NCI-H748 (cell line): ENCODE measurements at regions not wholly inside any gene's neighbourhood (a gene's known extent, or its start where the extent isn't known, plus 50 kb on each side); places are given as distances from the start of the nearest gene placed in this dataset.
A peak's percentile ranks its signal among the peaks of the same experiment; 100 is the strongest.
"Not testable (repeated sequence)": the region's sequence is repeated elsewhere in the genome, so short reads cannot be mapped to it uniquely, and the experiment has no call there.

Experiments used
- DNase-seq: peaks from one replicate; lab custom pipeline; 2025; ENCODE audit not compliant: unreplicated experiment; lab: John Stamatoyannopoulos, UW

GRCh38 chr11:79671401-79671800, 230.6 kb upstream of the TENM4 start:
- no peak for DNase-seq

GRCh38 chr11:79670882-79671281, 230.1 kb upstream of the TENM4 start:
- DNase-seq = no peak

- no peak for DNase-seq
These were observed 227.7 kb upstream of the TENM4 start for GRCh38 chr11:79668575-79668974.

- DNase-seq = no peak
These were observed 226.6 kb upstream of the TENM4 start for GRCh38 chr11:79667380-79667779.

DNA sequence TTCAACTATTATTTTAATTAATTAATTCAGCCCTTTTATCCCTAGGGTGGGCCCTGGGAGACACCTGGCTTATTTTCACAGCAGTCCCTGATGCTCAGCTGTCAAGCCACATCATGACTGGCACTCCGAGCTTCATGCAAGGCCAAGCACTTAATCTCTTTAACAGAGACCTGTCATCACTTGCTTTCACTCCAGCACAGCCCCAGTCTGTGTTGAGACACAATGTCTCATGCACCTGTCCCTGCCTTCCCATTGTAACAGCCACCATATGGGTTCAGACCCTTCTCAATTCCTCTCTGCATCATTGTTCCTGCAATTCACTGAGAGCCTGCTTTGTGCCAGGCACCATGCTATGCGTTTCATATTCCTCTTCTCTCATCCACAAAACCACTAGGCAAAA, 222.2 kb upstream of the TENM4 start:
- DNase-seq = peak; percentile 89

DNA sequence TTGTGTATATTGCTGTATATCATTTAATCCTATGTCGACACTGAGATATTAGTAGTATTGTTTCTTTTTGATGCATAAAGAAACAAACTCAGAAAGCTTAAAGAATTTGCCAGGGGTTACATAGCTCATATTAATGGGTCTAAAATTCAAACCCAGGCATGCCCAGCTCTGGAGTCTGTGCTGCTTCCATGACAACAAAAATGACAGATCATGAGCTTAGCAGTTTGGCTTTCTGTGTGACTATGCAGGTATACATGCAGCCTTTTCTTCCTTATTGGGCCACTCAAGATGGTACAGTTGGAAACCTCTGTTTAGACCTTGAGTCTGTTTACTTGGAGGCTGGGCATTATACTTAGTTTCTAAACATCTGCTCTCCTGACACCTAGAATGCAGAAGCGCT, 220.5 kb upstream of the TENM4 start:
- no peak for DNase-seq

DNA sequence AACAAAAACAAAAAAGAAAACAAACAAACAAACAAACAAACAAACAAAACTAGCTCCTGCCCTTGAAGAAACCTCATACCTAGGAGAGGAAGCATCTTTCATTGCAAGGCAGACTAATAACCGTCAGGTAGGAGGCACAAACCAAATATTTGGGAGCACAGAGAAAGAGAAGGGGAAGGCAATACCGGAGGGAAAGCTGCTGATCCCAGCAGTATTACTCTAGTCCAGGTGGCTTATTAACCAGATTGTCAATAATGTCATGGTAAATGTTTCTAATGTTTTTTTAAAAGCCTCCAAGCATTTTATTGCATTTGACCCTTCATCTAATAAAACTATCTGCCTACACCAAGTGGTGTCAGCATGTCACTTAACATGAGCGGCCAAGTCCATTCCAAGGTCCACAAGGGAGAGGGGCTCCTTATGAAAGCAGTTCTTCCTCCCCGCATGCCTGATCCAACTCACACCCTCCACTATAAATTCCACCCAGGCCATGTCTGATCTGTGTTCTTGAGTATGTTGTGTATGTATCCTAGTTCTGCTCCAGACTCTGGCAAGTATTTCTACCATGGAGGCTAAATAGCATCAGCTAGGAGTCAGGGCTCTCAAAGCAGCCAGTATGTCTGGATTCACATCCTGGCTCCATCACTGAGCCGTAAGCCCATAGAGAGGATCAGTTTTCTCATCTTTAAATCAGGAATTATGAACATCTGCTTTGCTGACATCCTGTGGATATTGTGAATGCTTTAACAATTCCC, 208.1 kb upstream of the TENM4 start:
- no peak for DNase-seq

DNA sequence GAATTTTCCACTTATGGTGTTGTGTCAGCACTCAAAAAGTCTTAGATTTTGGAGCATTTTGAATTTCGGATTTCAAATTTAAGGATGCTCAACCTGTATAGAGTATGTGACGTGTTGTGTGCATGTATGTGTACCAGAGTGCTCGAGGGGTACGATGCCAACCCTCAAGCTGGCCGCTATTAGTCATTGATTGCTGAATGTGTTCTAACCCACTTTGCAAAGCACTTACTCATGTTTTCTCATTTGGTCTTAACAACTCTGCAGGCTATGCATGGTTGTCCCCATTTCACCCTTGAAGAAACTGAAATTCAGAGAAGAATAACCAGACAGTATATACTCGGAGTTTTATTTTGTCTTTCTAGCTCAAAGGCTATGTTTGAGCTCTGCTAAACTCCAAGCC, 196.4 kb upstream of the TENM4 start:
- no peak for DNase-seq

DNA sequence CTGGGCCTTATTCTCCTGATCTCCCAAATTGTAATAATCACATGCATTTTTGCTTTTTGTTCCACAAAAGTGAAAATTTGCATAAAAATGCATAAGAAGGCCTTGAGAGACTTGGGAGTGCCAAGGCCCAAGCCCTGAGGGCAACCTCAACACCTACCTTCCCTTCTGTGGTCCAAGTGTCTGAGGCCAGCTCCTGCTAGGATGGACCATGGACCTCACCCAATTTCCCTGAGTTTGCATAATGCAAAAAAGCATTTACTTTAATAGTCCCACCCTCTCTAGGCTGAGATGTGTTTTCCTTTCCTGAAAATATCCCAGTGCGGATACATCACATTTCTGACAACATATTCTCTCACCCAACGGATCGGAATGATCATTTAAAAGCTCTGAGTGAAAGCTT, 194.1 kb upstream of the TENM4 start:
- DNase-seq = no peak

- DNase-seq = no peak
These were observed 186.5 kb upstream of the TENM4 start for GRCh38 chr11:79627281-79627680.

DNA sequence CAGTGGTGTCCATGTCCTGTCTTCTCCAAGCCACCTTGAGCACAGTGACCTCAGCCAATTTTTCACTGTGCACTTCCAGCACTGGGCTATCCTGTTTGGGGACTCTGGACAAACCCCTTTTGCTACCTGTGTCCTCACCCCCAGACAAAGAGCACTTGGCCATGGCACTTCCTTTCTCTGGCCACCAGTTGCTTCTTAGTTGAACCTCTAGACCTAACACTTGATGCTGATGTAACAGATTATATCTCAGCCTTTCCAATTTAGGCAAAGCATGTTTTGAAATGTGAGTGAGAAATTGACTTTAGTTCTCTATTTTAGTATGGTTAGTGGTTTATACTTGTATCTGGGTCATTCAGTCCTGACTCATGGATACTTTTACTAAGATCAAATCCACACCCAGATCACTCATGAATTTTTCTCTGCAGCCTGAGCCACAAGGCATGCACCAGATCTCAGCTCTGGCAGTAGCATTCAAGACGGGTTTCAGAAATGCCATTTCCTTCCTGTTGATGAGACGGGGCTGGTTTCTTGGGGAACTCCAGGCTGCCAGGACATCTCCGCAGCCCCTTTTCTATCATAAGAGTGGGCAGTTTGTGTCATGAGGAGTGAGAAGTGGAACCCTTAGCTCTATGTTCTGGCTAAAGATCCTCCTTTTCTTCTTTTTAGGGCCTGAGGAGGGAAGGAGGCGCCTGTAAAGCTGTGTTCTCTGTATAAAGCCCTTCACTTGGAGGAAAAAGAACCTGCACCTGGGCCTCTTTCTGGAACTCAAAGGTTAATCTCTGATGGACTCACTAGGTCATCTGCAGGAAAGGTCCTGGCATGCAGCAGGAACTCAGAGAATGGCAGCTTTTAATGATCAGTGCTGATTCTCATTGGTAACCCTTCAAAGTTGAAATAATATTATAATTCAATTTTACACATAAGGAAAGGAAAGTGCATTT, 185.6 kb upstream of the TENM4 start:
- no peak for DNase-seq

- DNase-seq = no peak
These were observed 182.5 kb upstream of the TENM4 start for GRCh38 chr11:79623375-79623774.

- no peak for DNase-seq
These were observed 176.7 kb upstream of the TENM4 start for GRCh38 chr11:79617561-79617960.

DNA sequence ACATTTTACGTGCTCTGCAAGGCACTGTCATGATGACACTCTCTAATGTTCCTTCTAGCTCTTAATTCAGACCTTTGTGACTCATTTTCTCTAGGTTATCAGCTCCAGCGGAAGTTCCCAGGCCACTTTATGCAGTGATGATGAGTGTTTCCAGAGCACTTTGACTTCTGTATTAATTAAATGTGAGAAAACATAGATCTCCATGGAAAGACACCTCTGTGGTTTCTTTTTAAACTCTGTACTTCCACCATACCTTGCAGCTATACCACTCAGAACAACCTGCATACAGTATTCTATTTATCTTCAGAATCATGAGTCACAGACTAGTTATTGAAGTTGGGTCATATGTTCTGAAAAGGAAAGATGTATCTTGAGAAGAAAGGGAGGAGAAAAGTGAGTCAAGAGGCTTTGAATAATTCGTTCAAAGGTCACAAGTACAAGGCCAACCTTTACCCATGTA, 175.6 kb upstream of the TENM4 start:
- DNase-seq = no peak

DNA sequence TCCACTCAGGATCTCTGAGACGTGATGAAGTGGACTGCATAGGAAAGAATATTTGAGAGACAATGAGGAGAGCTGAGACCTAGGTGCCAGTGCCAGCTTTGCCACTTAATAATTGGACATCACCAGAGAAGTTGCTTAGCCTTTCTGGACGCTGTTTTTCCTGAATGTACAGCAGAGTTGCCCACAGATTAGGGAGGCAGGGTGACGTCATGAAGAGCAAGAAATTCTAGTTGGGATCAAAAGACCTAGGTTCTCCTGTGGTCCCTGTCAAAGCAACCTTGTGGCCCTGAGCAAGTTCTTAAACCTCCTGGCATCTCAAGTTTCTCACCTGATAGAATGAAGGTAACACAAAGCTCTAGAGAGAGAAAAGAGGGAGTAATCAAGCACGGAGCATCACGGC, 174.6 kb upstream of the TENM4 start:
- DNase-seq = no peak

DNA sequence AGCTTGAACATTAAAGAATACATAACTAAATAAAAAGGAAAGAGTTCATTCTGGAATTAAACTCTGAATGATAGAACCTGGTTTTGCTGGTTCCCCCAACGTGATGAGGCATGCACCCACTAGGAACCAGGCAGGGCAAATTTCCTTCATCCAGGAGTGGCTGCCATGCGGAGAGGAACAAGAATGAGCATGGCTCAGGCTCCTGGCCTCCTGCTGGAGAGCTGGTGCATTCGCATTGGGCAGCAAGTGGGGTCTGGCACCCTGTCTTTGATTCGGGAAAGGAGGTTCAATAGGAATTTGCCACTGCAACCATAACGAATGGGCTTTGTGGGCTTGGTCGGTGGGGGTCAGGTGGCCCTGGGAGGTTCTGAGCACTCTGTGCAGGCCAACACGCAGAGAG, 169.8 kb upstream of the TENM4 start:
- DNase-seq = no peak

DNA sequence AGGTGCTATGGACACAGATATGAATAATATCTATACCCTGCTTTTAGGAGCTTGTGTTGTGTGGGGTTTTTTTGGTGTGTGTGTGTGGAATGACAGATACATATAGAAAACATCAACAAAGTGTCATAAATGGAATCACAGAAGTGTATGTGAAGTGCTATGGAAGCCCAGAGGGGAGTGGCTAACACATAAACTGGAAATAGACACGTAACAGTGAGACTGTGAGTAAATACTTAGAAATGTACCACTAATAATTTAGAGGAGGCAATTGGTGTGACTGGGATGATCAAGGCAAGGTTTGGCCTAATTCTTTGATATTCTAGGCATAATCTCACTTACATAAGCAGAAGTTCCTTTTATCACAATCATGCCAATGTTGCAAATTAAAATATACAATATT, 169.3 kb upstream of the TENM4 start:
- DNase-seq = no peak

DNA sequence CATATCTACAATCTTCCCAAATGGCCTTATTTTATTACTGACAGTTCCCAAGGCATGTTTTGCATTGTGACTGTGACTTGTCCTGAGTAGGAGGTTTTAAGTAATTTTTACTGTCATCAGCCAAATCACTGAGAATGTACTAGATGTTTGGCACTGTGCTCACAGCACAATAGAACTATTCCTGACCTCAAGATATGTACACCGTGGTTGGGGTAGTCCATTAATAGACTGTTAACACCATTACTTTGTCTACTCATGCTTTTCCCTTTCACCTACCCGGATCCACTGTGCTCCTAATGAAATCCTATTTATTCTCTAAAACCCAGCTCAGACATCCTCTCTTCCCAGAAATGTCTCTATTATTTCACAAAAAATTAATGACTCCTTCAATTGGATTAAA, 168.7 kb upstream of the TENM4 start:
- no peak for DNase-seq

GRCh38 chr11:79606461-79606860, 165.6 kb upstream of the TENM4 start:
- DNase-seq = not testable (repeated sequence)

DNA sequence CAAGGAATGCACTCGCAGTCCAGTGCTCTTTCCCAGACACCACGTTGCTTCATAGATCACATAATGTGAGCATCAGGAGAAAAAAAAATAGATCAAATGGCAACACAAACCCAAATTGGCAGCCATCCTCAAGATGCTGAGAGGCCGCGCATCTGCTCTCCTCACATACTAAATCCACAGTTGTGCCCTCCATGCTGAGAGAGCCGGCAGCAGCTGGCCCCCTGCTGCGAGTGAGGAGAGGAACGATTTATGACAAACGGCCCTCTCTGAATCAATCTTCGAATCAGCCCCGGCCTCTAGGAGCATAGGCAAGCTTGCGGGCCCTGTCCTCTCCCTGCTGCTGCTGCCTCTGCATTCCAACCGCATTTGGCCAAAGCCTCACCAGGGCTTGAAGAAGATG, 159.9 kb upstream of the TENM4 start:
- DNase-seq = no peak

DNA sequence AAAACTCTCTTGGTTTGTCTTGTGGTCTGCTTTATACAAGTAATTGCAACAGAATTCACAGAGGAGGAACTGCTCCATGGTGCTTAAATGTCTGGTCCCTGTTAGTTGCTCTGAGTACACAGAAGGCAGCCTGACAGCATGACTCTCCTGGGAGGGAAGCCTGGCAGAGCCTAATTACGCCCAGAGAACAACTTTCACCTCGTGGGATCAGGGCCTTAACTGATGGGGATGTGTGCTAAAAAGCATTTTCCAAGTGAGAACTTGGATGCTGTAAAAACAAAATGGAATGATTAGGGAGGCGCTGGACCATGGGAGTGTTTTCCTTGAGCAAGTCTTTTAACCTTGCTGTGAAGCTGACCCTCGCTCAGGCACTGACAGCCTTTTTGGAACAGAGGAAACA, 154.0 kb upstream of the TENM4 start:
- no peak for DNase-seq

- DNase-seq = no peak
These were observed 152.0 kb upstream of the TENM4 start for GRCh38 chr11:79592824-79593223.
